NCI-H1930 (cell line): ENCODE measurements at regions not wholly inside any gene's neighbourhood (a gene's known extent, or its start where the extent isn't known, plus 50 kb on each side); places are given as distances from the start of the nearest gene placed in this dataset.
"Not testable (repeated sequence)": the region's sequence is repeated elsewhere in the genome, so short reads cannot be mapped to it uniquely, and the experiment has no call there.

Experiments used
- DNase-seq, 2 experiments: peaks; one replicate each; lab custom pipeline; 2025; lab: John Stamatoyannopoulos, UW

DNA sequence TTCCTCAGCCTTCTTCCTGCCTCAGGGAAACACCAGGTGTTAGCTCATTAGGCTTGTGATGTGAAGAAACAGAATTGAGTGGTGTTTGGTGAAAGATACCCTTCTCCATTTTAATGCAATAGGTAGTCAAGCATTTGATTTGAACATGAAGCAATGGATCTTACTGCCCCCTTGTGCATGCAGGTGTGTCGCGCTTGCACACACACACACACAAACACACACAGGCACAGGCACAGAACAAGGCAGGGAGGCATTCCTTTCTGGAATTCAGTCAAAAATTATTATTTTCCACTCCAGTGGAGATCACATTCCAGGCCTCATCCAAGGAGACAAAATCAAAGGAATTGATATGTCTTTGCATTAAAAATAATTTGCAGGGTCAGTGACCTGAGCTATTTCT lies 667.0 kb upstream of the MARCKS start:
- no peak for DNase-seq

DNA sequence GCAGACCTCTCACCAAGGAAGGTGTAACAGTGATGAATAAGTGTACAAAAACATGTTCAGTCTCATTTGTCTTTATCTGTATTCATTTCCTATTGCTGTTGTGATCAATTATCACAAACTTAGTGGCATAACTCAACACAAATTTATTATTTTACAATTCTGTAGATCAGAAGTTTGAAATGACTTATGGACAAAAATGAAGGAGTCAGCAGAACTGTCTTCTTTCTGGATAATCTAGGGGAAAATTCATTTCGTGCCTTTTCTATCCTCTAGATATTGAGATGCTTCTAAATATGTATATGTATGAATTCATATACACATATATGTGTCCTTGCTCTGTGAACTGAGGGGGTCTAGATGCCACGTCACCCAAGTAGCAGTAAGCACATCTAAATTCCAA lies 663.1 kb upstream of the MARCKS start:
- no peak for DNase-seq

DNA sequence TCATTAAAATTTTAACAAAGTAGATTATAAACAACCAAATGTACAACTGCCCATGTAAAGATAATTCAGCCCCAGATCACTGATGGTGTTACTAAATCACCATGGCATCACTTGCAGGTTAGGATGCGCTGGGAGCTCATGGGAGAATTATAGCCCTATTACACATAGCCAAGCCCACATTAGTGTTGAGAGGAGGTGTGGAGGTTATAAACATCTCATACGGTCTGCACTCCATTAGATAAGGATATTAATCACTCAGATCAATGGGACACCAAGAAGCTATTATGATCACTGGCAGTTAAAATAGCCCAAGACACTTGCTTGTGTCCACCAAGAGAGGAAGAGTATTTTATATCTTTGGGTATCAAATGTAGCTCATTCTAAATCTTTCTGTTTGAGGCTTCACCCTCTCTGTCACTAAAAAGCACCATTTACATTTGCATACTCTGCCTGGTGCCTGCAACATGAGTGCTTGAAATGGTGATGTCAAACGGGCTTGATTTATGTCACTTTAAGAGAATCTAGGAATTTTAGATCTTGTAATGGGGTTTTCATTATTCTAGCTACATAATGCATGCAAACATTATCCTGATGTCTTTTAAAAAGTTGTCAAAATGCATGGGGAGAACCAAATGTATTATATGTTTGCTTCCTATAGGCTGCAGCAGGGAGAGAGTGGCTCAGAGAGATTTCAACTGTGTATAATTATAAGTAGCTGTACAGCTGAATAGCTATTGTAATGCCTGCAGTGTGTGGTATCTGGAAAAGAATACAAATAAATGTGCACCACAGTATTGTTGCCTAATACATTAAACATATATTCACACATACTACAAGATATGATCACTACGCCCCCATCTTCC lies 654.1 kb upstream of the MARCKS start:
- DNase-seq: no peak

DNA sequence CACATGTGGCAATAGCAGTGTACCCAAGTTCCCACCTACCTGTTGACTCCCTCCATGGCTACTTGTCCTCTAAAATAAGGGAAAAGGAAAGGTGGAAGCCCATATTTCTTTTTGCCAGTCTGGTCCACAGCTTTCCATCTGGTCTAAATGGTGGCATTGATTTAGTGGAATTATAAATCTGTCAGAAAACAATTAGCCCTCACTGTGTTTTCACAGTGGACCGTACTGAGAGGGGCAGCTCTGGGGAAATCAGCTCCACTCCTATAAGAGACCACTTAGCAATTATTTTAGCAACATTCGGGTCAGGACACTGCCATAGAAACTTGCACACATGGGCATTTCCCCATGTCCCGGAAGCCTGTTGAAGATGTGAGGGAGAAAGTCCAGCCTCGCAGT lies 653.4 kb upstream of the MARCKS start:
- no peak for DNase-seq

DNA sequence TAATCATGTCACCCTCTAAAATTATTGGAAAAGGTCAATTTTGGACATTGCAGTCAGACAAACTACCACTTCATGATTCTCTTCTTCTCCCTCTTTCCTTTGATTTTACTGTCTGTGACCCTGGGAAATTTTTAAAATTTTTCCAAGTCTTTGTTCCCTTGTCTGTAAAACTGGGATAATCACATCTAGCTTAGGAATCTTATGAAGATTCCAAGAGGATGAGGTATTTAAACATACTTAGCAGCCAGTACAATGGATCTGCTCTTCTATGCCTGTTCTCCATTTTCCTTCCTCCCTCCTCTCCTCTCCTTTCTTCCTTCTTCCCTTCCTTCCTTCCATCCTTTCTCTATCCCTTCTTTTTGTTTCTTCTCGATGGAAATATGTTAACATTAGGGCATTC lies 651.6 kb upstream of the MARCKS start:
- DNase-seq: no peak

DNA sequence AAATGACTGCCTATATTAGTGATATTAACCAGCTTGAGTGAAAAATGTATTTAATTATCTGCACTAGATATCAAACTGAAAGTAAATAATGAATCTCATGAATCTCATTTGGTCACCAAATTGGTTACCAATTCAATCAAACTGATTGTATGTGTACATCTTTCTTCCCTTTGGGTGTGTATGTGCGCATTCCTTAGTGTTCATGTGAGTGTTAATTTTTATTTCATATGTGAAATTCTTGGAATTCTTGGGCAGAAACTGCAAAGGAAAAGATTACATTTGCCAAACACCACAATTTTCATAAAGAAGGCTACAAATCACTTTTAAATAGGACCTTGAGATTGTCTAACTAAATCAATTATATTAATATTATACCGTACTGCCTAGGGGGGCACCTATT lies 648.4 kb upstream of the MARCKS start:
- no peak for DNase-seq

DNA sequence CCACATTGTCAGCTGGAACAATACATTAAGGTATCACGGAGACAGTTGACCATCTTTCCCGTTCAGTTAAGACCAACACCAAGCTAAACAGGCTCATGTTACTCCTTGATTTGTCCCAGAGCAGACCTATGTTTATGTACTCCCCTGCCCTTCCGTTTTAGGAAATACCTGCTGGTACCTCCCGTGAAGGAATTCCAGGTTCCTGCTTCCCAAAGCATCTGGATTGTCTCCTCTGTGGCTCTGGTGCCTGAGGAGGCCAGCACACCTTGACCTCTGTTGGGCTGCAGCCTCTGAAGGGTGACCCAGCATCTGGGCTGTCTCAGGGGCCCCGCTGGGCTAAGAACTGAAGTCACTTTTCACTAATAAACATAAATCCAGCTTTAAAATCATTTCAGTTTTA lies 647.8 kb upstream of the MARCKS start:
- DNase-seq: no peak

DNA sequence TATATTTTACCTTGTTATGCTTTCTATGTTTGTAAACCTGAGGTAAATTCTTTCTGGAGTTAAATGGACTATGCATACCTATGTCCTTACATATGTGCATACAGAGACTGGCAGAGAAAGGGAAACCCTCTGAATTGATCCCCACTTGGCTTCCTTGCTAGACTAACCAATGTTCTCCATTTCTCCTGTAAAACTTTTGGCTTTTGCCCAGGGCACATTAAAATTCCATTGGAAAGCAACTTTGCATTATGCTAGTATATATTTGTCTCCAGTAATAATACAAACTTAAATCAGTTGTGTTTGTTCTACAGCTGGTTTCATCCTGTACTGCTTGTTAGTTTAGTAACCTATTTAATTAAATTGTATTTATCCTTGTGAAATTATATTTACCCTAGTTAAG lies 646.0 kb upstream of the MARCKS start:
- DNase-seq: peak; percentile 12 to 32

DNA sequence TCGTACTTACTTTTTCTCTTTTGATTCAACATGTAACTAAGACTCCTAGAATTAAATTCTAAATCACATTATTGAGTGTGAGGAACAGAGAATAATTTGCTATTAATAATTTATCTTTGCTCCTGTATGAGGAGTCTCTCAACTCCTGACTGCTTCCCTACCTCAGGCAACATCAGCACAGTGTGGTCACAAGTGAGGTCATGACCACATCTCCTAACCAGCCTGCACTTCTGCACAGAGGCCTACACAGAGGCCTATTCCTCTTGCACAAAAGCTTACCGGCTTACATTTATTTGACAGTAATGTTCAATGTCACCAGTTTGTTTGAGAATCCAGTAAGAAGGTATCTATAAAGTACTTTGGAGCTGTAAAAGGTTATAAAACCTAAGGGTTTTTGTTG lies 637.4 kb upstream of the MARCKS start:
- DNase-seq: no peak

DNA sequence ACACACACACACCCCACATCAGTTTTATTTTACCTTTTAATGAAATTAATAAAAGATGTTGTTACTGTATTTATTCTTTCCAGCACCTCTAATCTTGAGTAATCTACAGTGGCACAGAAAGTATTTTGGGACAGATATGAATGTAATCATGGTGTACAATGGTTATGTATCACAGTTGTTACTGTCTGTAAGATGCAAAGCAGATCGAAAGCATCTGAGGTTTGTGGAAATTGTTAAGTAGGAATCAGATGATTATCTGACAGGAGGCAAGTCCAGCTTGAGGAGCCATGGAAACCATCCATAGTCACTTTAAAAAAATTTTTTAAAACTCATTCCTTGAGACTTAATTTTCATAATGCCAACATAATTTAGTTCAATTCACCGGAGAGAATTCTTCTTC lies 636.3 kb upstream of the MARCKS start:
- no peak for DNase-seq

DNA sequence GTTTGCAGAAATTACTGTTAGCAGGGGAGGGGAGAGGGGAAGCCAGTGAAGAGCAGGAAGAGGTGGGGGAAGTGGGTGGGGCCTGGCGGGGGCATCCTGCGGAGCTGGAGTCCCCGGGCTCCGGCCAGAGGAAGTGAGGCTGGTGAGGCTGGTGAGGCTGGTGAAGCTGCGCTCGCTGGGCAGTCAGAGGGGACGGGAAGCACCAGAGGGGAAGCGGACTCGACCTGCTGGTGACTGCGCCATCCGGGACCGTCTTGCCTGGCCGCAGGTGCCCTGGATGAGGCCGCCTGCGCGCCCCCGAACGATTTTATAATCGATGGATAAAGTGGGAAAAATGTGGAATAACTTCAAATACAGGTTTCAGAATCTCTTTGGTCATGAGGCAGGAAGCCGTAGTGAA lies 635.3 kb upstream of the MARCKS start:
- DNase-seq: no peak

DNA sequence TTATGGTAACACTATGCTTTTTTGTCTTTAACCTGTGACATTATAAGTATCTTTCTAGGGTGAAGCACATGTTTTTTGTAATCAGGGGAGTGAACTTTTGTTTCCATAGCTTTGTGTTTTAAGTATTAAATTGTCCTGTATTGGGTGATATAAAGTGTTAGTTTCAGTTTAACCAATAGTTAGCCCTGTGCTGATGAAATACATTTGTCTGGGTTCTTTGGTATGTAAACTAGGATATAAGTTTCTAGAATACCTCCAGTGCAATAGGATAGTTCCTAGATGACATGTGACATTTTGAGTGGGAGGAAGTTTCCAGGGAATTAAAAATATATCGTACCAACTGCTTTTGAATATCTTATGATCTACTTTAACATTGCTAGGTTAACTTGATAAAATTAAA lies 611.0 kb upstream of the MARCKS start:
- no peak for DNase-seq

DNA sequence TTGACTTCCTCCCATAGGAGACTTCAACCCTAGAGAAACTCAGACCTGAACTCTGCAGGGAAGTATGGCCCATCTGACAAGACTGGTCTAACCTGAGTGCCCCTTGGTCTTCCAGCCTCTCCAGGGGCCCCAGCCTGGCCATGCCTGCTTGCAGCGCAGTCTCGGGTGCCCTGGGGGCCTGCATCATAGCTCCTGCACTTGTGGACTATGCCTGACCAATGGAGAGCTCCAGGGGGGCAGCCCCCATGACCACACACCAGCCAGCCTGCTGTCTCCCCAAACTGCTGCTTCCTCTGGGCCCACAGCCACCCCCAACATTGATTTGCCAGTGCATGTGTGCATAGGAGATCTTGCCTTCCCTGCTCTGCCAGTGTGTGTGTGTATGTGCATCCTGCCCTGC lies 608.6 kb upstream of the MARCKS start:
- no peak for DNase-seq

DNA sequence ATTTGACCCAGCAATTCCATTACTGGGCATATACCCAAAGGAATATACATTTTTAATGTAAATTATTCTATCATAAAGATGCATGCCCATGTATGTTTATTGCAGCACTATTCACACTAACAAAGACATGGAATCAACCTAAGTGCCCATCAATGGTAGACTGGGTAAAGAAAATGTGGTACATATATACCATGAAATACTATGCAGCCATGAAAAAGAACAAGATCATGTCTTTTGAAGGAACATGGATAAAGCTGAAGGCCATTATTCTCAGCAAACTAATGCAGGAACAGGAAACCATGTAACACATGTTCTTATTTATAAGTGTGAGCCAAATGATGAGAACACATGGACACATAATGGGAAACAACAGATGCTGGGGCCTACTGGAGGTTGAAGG lies 603.0 kb upstream of the MARCKS start:
- DNase-seq: not testable (repeated sequence)

DNA sequence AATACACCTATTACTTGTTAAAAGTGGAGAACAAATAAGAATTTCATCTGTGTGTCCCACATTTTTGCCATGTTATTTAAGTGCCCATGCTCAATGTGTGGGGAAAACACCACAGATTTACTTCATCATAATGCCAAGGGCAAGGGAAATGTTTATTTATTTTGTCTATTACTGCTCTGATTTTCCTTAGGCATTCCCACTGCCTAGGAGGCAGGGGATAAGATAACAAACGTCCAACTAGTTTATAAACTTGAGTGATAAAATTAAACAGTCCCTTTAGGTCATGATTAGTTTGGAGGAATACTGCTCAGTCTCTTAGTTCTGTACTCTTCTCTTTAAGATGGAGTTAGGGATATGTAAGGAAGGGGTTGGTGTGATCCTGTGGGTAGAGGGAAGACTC lies 598.4 kb upstream of the MARCKS start:
- DNase-seq: no peak

DNA sequence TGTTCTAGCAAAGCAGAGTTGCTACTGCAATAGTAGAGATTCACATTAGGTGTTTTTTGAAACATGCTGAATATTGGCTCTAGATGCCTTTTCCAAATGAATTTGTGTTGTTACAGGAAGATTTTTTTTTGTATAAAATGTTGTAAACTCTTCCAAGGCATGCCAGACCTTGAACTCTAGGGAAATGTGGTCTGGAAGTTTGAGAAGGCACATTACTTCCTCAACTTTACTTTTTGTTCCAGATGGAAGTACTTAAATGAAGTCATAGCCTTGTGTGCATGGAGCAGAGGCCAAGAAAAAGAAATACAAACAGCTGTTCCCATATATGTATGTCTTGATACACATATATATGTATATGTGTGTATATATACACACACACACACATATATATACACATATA lies 585.7 kb upstream of the MARCKS start:
- no peak for DNase-seq

DNA sequence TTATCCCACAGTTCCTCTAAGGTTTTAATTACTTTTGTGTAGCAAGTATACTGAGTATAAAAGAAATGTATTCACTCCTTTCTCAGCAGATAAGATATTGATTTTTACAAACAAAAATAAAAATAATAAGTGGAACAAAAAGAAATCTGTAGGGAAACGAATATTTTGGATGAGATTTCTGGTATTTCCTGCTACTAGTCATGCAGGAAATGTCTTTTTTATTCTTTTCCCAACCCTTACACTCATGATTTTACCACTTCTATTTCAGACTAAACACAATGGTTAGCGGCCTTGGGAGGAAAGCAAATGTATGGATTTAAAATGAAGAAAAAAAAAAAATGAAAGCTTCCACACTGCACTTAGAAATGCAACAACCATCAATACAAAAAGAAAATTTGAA lies 580.5 kb upstream of the MARCKS start:
- DNase-seq: no peak

DNA sequence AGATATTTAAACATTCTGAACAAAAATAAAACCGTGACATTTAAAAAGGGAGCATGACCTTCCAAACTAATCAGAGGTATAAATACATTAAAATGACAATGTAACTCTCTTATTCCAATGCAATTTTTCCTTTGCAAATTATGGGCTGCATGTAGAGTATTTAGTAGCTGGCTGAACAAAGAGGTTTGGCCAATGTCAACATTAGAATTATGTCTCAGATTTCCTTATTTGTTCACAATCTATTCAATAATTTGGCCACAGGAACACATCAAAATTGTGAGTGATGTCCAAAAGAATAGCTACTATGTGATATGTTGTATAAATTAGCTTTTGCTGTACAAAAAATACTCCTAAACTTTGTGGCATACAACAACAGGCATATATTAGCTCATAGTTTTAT lies 580.0 kb upstream of the MARCKS start:
- no peak for DNase-seq

DNA sequence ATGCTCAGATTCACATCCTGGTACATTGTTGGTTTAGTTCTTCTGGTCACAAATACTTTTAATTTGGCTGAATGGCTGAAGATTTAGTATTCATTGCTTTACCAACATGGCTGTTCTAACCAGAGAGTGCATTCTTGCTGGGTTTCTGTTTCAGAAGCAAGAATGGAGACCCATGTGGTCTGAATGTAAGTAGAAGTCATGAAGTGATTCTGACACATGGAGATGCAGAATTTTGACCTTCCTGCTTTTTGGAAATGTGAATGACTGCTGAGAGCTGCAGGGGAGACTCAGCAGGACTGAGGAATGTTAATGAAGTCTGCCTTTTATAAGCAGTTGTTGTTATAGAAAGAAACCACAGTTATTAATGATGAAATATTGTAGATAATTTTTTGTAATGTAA lies 576.1 kb upstream of the MARCKS start:
- DNase-seq: no peak

DNA sequence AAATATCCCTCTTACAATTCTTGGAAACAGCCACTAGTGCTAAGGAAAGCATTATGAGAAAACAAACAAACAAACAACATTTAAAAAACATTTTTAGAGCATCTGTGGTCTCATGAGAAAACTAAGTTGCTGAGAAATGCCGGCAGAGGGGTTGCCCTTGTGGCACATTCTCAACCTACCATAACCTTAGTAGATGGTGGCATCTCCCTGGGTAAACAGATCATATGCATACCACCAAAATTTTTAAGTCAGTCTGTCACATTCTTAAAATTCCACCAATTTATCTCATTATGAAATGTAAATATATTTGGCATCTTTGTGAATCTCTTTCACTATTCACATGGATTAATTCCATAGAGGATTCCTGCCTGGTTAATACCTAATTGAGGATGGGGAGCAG lies 575.7 kb upstream of the MARCKS start:
- no peak for DNase-seq

DNA sequence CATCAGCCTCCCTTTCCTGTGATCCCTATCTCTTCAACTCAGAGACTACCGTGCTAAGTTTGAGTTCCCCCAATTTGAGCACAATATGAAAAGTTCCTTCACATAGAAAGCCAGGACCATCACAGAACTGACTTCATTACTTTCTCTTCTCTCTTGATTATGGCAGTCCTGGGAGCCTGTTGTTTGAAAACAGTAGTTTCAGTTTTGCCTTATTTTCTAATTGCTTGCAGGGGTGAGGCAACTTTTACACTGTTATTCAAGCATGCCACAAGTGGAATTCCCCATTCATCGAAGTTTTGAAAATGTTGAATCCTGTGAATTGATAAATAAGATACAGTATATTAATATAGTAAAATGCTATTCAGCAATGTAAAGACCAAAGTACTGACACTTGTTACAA lies 569.7 kb upstream of the MARCKS start:
- no peak for DNase-seq

DNA sequence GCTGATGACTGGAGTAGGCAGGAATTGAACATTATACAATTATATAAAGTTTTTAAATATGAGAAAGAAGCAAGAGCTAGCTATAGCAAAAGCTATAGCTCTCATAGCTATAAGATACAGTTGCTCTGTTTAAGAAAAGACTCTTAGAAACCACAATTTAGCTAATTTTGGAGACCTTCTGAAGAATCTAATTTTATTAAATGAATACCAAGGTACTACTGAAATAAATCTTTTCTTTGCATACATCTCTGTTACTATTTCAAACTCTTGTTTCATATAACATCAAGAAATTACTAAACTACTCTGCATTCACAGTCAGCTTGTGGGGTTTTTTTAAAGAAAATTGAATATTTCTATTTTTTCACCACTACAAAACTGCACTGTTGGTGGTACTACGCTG lies 568.7 kb upstream of the MARCKS start:
- no peak for DNase-seq

DNA sequence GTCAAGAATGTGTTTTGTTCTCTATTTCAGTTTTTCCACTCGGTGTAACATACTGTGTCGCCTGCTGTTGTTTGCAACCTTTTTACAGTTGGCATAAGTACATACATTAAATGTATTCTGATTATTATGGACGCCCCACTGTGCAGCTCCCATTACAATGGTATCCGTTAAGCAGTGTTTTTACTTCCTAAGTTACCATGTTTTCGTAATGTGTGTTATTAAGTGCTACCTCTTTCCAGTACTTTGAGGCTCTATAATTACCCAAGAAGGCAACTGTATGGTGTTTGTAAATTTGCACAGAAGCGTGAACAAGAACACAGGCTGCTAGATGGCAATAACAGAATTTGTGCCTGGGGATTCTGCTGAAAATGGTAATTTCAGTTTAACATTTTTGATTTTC lies 568.0 kb upstream of the MARCKS start:
- peak; percentile 14 to 22 for DNase-seq

DNA sequence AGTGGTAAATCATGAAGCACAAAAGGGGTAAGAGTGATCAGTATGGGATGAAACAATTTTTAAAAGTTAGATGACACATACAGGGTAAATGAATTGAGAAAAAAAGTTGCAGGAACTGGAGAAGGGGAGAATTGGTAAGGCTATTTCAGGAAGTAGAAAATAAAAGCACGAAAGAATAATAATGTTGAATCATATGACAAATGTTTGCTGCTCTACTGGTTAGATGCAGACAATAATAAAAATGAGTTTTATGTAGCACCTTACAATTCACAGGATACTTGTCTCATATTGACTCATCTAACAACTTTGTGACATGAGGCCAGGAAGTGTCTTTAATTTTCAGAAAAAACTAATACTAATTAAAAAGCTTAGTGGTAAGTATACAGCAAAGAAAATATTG lies 566.5 kb upstream of the MARCKS start:
- DNase-seq: no peak
